GM18951 (cell line): ENCODE measurements at regions not wholly inside any gene's neighbourhood (a gene's known extent, or its start where the extent isn't known, plus 50 kb on each side); places are given as distances from the start of the nearest gene placed in this dataset.

Experiments
- POLR2A ChIP-seq: IDR thresholded peaks from 4 replicates; pipeline ENCODE4 v1.6.1; 2011; ENCODE audit warnings: mild to moderate bottlenecking; ENCODE audit not compliant: insufficient read length, insufficient read depth; ENCODE audit errors: extremely low read depth
- in situ Hi-C: fragments of 300-500 bp; cut with MboI; formaldehyde crosslinking; loops from one replicate; pipeline ENCODE4 v1.12.0; 2022; ENCODE audit warnings: low sequenced_read_pairs, mixed read lengths, inconsistent platforms; ENCODE audit not compliant: unreplicated experiment

DNA sequence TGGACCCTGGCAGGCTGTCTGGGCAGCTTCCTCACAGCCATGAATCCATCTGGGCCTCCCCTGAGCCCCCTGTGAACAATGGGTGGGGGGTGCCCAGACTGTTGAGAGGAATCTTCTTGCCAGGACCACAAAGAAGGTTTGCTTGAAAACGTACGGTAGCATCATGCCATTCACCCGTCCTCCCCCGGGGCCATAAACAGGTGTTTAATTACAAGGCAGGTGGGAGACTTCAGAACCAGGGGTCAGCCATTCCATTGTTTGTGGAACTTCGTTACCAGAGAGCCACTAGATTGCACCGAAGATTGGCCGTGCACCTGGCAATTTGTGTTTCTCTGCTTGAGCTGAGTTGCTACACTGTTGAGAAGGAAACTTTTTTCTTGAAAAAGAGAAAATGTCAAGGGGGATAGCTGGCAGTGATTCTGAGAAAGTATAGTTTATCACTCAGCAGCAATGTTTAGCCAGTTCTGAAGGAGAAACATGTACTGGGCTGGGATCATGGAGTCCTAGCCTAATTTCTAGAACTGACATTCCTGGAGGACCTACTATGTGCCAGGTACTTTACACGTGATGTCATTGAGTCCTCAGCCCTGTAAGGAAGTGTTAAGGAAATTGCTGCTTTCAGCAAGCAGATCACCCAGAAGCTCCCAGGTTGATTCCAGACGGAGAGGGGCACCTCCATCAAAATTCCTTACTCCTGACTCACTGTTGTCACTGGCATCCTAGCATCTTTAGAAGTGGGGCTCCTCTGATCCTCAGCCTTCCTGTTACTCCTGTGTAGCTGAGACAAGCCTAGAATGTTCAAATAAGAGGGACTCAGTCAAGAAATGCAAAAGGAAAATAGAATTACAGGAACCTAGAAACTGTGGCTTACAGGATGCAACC, 103.8 kb upstream of the UBE2E1 start:
- in situ Hi-C loops = no loop called here
- no peak for TF ChIP-seq POLR2A

DNA sequence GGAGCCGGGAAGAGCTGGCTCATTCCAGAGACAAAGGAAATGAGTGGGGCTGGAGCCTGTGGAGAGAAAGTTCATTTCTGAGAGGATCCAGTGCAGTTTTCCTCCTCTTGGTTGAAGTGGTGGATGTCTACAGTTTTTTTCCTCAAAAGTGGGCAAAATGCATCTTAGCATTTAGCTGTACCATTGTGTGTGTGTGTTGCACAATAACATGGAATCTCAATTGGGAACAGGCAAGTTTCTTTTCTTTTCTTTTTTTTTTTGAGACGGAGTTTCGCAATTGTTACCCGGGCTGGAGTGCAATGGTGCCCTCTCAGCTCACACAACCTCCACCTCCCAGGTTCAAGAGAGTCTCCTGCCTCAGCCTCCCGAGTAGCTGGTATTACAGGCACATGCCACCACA, 101.5 kb upstream of the UBE2E1 start:
- in situ Hi-C loops = no loop called here
- no peak for TF ChIP-seq POLR2A

DNA sequence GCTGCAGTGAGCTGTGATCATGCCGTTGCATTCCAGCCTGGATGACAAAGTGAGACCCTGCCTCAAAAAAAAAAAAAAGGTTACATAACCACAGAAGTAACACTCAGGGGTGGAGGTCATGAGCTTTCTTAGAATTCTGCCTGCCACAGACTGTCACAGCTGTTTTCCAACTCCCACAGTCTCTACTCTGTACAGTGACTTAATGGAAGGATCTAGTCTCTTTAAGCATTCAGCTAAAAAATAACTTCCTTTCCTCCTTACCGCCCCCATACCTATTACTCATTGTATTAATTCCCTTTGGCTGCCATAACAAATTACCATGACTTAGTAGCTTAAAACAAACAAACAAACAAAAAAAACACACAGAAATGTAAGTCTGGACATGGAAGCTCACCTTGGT, 99.6 kb upstream of the UBE2E1 start:
- TF ChIP-seq POLR2A = no peak
- in situ Hi-C loops = no loop called here

- in situ Hi-C loops = no loop called here
- TF ChIP-seq POLR2A = no peak
Observed at GRCh38 chr3:23709987-23710386, 95.8 kb upstream of the UBE2E1 start.

- no peak for TF ChIP-seq POLR2A
- in situ Hi-C loops = no loop called here
Observed at GRCh38 chr3:23710555-23710954, 95.2 kb upstream of the UBE2E1 start.

- TF ChIP-seq POLR2A = no peak
- in situ Hi-C loops = no loop called here
Observed at GRCh38 chr3:23711916-23712494, 93.8 kb upstream of the UBE2E1 start.

DNA sequence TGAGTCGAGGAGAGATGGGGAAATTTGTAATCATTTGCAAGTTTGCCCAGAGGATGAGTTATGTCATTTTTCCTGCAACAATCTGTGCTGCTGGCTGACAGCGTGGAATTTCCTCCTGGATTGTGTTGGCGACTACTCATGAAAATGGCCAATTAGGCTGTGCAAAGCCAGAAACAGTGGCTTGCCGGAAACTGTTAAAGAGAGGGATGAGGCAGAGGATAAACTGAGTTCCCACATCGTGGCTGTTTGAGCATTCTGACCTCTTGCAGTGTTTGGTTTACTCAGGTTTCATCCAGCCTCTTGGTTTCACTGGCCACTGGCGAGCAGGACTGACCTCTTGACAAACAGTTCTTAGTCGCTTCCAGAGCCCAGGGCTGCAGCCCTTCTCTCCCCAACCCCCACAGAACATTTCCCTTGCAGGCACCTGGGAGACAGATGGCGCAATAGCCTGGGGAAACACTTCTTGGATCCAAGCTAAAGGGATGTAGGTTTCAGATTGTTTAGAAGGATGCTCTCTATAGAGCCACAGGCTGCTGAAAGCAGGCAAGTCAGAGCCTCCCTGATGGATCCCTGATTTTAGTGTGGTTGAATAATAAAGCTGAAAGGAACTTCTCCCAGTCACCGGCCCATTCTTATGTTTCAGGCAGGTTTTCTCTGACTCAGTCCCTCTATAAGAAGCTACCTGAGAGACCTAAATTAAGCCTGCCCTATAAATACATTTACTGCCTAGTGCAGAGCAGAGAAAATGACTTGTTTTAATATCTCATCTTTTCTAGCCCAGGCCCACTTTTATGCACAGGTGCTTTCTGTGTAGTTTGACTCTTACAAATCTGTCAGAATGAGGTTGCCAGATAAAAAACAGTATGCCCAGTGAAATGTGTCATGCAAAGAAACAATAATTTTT, 92.8 kb upstream of the UBE2E1 start:
- TF ChIP-seq POLR2A = no peak
- in situ Hi-C loops = no loop called here

DNA sequence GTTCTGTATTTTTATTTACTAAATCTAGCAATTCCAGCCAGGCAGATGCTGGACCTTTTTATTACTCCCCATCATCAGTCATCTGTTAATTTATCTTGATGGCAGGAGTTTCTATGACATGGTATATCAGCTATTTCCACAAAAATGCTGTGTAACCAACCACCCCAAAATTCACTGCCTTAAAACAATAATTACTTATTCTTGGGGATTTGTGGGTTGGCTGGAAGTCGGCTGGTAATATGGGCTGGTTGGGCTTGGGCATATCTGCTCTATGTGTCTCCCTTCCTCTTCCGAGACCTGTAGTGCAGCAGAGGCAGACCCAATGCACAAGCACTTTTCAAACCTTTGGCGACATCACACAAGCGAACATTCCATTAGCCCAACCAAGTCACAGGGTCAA, 92.1 kb upstream of the UBE2E1 start:
- no peak for TF ChIP-seq POLR2A
- in situ Hi-C loops = no loop called here

GRCh38 chr3:23720059-23720458, 85.7 kb upstream of the UBE2E1 start:
- TF ChIP-seq POLR2A = no peak
- in situ Hi-C loops = no loop called here

DNA sequence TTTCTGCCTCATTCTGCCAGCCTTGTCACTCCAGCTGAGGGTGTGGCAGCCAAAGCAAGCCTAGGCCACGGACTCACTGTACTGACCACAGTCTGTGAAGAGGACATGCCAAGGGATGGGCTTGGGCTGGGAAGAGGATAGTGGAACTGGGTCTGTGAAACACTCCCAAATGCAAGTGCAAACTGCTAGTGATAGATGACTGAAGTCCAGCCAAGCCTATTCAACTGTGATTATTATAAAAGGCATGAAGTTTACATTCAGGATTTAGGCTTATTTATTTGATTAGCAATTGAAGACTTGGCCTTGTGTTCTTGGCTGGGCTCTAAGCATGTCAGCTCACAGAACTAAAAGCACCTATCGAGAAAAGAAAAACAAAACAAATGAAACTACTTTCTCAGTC, 84.9 kb upstream of the UBE2E1 start:
- in situ Hi-C loops = no loop called here

DNA sequence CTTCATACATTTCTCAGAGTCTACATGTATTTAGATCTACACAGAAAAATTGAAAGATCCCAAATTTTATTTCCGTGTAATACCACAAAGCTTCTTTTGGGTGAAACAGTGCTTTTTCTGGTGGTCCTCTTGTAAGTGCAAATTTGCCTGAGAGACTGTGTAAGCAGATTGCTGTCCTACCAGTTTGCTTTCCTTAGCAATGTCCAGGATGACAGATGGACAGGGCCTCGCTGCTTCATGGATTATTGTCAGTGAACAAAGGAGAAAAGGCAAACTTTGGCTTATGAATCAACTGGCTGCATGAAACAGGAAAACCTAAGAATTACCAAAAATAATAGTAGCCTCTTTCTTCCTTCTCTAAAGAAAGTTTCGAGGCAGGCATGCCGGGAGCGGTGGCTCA, 82.6 kb upstream of the UBE2E1 start:
- in situ Hi-C loops = no loop called here
- no peak for TF ChIP-seq POLR2A

More for the DNA sequence above, 84.9 kb upstream of the UBE2E1 start:
- no peak for TF ChIP-seq POLR2A

DNA sequence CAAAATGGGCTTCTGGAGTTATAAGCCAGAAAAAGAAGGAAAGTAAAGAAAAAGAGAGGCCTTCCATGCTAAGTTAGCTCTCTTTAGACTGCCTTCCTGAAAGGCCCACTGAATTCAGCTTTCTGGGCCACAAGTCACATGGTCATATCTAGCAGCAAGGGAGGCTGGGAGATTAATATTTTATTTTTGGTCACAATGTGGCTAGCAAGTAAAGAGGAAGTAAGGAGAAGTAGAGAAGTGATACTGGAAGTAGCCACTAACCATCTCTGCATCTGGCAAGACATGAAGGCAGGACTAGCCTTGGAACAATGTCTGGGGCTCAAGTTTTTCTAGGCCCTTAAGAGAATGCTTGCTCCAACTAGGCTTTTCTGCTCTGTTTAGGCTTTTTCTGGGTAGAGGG, 81.8 kb upstream of the UBE2E1 start:
- TF ChIP-seq POLR2A = no peak
- in situ Hi-C loops = no loop called here

GRCh38 chr3:23726811-23727548, 78.8 kb upstream of the UBE2E1 start:
- in situ Hi-C loops = no loop called here
- no peak for TF ChIP-seq POLR2A
